Astrocyte (in vitro differentiated cells and primary cell): ENCODE measurements at regions not wholly inside any gene's neighbourhood (a gene's known extent, or its start where the extent isn't known, plus 50 kb on each side); places are given as distances from the start of the nearest gene placed in this dataset.

ENCODE experiments used
- DNase-seq: peaks from one replicate; pipeline ENCODE4 v3.0.0-alpha.2; 2010; ENCODE audit warnings: low read depth
- FAIRE-seq: peaks from 2 replicates; lab custom pipeline; 2011; peaks lifted over from hg19 to GRCh38; lab: Jason Lieb, UNC
- H2AFZ ChIP-seq: 2 replicates; pipeline ENCODE4 v1.6.0; 2012; ENCODE audit warnings: low read depth, low read length, inconsistent platforms
- H3K27ac ChIP-seq: 2 replicates; pipeline ENCODE4 v1.5.1; 2011; ENCODE audit warnings: low read depth, low read length, inconsistent platforms
- H3K27me3 ChIP-seq: 2 replicates; pipeline ENCODE4 v1.6.0; 2011; ENCODE audit warnings: low read length, inconsistent platforms; ENCODE audit not compliant: insufficient read depth
- H3K36me3 ChIP-seq: 2 replicates; pipeline ENCODE4 v1.5.1; 2011; ENCODE audit warnings: low read length, inconsistent platforms; ENCODE audit not compliant: insufficient read depth
- H3K4me1 ChIP-seq: 2 replicates; pipeline ENCODE4 v1.5.1; 2011; ENCODE audit warnings: low read length, inconsistent platforms; ENCODE audit not compliant: insufficient read depth
- H3K4me2 ChIP-seq: 2 replicates; pipeline ENCODE4 v1.6.0; 2012; ENCODE audit warnings: low read length, inconsistent platforms
- H3K4me3 ChIP-seq: 2 replicates; pipeline ENCODE4 v1.5.1; 2011; ENCODE audit warnings: low read depth, mild to moderate bottlenecking, low read length, inconsistent platforms; ENCODE audit not compliant: insufficient read depth
- H3K79me2 ChIP-seq: 2 replicates; pipeline ENCODE4 v1.6.0; 2012; ENCODE audit warnings: mild to moderate bottlenecking, low read length, inconsistent platforms; ENCODE audit not compliant: insufficient read depth
- H3K9ac ChIP-seq: 2 replicates; pipeline ENCODE4 v1.6.0; 2012; ENCODE audit warnings: mild to moderate bottlenecking, low read length, inconsistent platforms
- H3K9me3 ChIP-seq: 2 replicates; pipeline ENCODE4 v1.5.1; 2012; ENCODE audit warnings: low read depth, mild to moderate bottlenecking, low read length, inconsistent platforms; ENCODE audit not compliant: insufficient read depth
- H4K20me1 ChIP-seq: 2 replicates; pipeline ENCODE4 v1.6.0; 2012; ENCODE audit warnings: low read length, inconsistent platforms; ENCODE audit not compliant: insufficient read depth
- H3K27ac Mint-ChIP-seq: one replicate; pipeline ENCODE4 v1.8.0; 2021; ENCODE audit warnings: mild to moderate bottlenecking, mixed read lengths; ENCODE audit not compliant: unreplicated experiment
- H3K27me3 Mint-ChIP-seq: one replicate; pipeline ENCODE4 v1.8.0; 2021; ENCODE audit warnings: low read depth, mixed read lengths; ENCODE audit not compliant: unreplicated experiment
- H3K36me3 Mint-ChIP-seq: one replicate; pipeline ENCODE4 v1.8.0; 2021; ENCODE audit warnings: low read depth, mixed read lengths; ENCODE audit not compliant: unreplicated experiment
- H3K4me1 Mint-ChIP-seq: one replicate; pipeline ENCODE4 v1.8.0; 2021; ENCODE audit warnings: low read depth, mixed read lengths; ENCODE audit not compliant: unreplicated experiment
- H3K4me3 Mint-ChIP-seq: one replicate; pipeline ENCODE4 v1.8.0; 2021; ENCODE audit warnings: mild to moderate bottlenecking, moderate library complexity, mixed read lengths; ENCODE audit not compliant: unreplicated experiment
- H3K9me3 Mint-ChIP-seq: one replicate; pipeline ENCODE4 v1.8.0; 2021; ENCODE audit warnings: mild to moderate bottlenecking, mixed read lengths; ENCODE audit not compliant: unreplicated experiment
- EZH2 ChIP-seq: IDR thresholded peaks from 2 replicates; pipeline ENCODE4 v1.6.1; 2012; ENCODE audit warnings: mild to moderate bottlenecking, low read length, inconsistent platforms; ENCODE audit not compliant: insufficient read depth
- TF ChIP-seq, protein P1 (sequence below): IDR thresholded peaks from 2 replicates; pipeline ENCODE4 v1.5.1; 2011; ENCODE audit warnings: low read depth, mild to moderate bottlenecking, inconsistent platforms, low read length, moderate library complexity; ENCODE audit not compliant: insufficient read depth

DNA sequence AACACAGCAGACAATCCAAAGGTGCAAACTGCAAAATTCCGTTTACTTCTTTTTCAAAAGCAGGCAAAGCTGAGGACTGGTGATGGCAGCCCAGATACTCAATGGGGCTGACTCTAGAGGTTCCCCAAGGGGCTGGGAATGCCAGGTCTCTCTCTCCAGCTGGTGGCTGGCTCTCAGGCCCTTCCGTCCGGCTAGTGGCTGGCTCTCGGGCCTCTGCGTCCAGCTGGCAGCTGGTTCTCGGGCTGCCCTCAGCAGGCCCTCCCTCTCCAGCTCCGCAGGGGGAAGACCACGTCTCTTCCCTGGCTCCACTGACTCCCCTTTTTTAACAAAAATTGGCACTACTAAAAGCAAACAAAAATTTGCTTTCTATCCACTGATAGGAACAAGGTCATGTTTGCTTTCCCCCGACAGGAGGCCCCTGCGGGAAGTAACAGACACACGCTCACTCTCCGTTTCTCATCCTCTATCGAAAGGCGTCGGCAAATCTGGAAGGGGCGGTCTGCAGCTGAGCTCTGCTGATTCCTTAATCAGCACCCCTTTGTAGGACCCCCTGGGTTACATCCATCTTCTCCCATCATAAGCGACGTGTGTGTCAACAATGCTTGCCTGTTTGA, 381.4 kb downstream of the BRD1 start:
- Histone ChIP-seq H3K4me2 (no peak overlapping the region), H3K79me2 (no peaks in the 10 kb centered on the region), H3K9me3 (peaks cover 5% of the 10 kb centered on the region), H2AFZ (no peak overlapping the region), H3K27me3 (peaks cover 2% of the 10 kb centered on the region), H3K4me3 (no peak overlapping the region), H3K9ac (no peak overlapping the region), H4K20me1 (no peaks in the 10 kb centered on the region), H3K4me1 (no peaks in the 10 kb centered on the region), H3K36me3 (no peaks in the 10 kb centered on the region), H3K27ac (no peak overlapping the region)
- Mint-ChIP-seq H3K4me1 (peaks cover 7% of the 10 kb centered on the region), H3K27ac (no peak overlapping the region), H3K27me3 (peaks cover 42% of the 10 kb centered on the region), H3K36me3 (no peaks in the 10 kb centered on the region), H3K4me3 (no peak overlapping the region), H3K9me3 (no peaks in the 10 kb centered on the region)
- TF ChIP-seq EZH2, result no peak
- TF ChIP-seq, protein P1, sequence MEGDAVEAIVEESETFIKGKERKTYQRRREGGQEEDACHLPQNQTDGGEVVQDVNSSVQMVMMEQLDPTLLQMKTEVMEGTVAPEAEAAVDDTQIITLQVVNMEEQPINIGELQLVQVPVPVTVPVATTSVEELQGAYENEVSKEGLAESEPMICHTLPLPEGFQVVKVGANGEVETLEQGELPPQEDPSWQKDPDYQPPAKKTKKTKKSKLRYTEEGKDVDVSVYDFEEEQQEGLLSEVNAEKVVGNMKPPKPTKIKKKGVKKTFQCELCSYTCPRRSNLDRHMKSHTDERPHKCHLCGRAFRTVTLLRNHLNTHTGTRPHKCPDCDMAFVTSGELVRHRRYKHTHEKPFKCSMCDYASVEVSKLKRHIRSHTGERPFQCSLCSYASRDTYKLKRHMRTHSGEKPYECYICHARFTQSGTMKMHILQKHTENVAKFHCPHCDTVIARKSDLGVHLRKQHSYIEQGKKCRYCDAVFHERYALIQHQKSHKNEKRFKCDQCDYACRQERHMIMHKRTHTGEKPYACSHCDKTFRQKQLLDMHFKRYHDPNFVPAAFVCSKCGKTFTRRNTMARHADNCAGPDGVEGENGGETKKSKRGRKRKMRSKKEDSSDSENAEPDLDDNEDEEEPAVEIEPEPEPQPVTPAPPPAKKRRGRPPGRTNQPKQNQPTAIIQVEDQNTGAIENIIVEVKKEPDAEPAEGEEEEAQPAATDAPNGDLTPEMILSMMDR, result no peak
- FAIRE-seq (no peak), DNase-seq (no peak)

DNA sequence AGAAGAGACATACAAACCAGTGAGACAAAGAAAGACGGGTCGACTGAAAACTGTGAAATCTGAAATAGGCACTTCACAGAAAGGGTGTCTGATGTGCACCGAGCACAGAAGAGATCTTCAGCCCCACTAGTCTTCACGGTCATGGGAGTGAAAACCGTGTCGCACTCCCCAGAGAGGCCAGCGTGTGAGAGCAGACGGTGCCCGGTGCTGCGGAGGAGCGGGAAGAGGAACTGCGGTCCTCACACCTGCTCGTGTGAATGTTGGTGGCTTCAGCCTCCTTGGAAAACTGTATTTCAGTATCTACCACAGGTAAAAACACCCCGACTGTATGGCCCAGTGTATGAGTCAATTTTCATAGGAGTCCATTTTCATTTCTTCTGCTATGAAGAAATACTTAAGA, 382.9 kb downstream of the BRD1 start:
- no peak for FAIRE-seq
- no peak overlapping the region for H2AFZ ChIP-seq
- H3K9me3 Mint-ChIP-seq, result no peaks in the 10 kb centered on the region

DNA sequence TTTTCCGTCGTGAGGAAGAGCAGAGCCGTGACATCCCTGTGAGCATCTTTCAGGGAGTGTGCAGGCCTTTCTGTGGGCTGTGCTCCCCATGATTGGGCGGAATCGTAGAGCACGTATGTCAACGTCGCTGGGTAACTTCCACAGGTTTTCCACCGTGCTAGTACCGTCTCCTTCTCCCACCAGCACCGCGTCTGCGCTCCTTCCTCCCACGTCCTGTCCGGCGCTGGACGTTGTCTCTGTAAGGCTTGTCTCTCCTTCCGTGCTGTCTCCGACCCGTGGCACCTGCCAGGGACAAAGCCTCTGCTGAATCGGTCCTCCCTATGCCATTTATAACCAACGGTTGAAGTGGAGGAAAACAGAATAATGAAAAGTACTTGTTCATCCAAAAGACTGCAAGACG, 386.7 kb downstream of the BRD1 start:
- H3K9me3 ChIP-seq, result peaks cover 7% of the 10 kb centered on the region
- H3K4me2 ChIP-seq, result no peak overlapping the region
- Mint-ChIP-seq H3K9me3 (no peaks in the 10 kb centered on the region), H3K36me3 (no peaks in the 10 kb centered on the region), H3K27ac (no peak overlapping the region), H3K4me1 (no peaks in the 10 kb centered on the region), H3K4me3 (no peak overlapping the region), H3K27me3 (peaks cover 27% of the 10 kb centered on the region)
- no peaks in the 10 kb centered on the region for H3K27me3 ChIP-seq
- H3K4me1 ChIP-seq, result no peaks in the 10 kb centered on the region
- no peak overlapping the region for H2AFZ ChIP-seq
- H3K36me3 ChIP-seq, result no peaks in the 10 kb centered on the region
- TF ChIP-seq, protein P1, result no peak
- no peak for TF ChIP-seq EZH2
- no peak overlapping the region for H3K9ac ChIP-seq
- no peaks in the 10 kb centered on the region for H4K20me1 ChIP-seq
- FAIRE-seq (no peak), DNase-seq (no peak)
- H3K79me2 ChIP-seq, result no peaks in the 10 kb centered on the region
- no peak overlapping the region for H3K27ac ChIP-seq
- no peak overlapping the region for H3K4me3 ChIP-seq

More for the DNA sequence above, 382.9 kb downstream of the BRD1 start:
- Mint-ChIP-seq H3K4me1 (no peaks in the 10 kb centered on the region), H3K27ac (no peak overlapping the region), H3K4me3 (peak overlapping the region; percentile 58), H3K36me3 (no peaks in the 10 kb centered on the region), H3K27me3 (peaks cover 33% of the 10 kb centered on the region)
- Histone ChIP-seq H3K27ac (no peak overlapping the region), H4K20me1 (no peaks in the 10 kb centered on the region), H3K4me2 (no peak overlapping the region), H3K36me3 (no peaks in the 10 kb centered on the region), H3K9me3 (peaks cover 7% of the 10 kb centered on the region), H3K9ac (no peak overlapping the region), H3K4me1 (no peaks in the 10 kb centered on the region), H3K4me3 (no peak overlapping the region), H3K79me2 (no peaks in the 10 kb centered on the region), H3K27me3 (peaks cover 2% of the 10 kb centered on the region)
- TF ChIP-seq EZH2, result no peak
- TF ChIP-seq, protein P1, result no peak
- no peak for DNase-seq
